Ishikawa (cell line): ENCODE measurements at regions not wholly inside any gene's neighbourhood (a gene's known extent, or its start where the extent isn't known, plus 50 kb on each side); places are given as distances from the start of the nearest gene placed in this dataset.

Experiments used
- CEBPB ChIP-seq: IDR thresholded peaks from 2 replicates; pipeline ENCODE4 v1.6.1; 2012
- CREB1 ChIP-seq: IDR thresholded peaks from 2 replicates; pipeline ENCODE4 v1.6.1; 2012; ENCODE audit warnings: low read depth
- EGR1 ChIP-seq: IDR thresholded peaks from 2 replicates; pipeline ENCODE4 v1.6.1; 2012
- EP300 ChIP-seq: IDR thresholded peaks from 2 replicates; pipeline ENCODE4 v1.6.1; 2012; ENCODE audit warnings: borderline replicate concordance
- FOXM1 ChIP-seq: IDR thresholded peaks from 2 replicates; pipeline ENCODE4 v1.6.1; 2012; ENCODE audit warnings: low read depth, borderline replicate concordance
- NFIC ChIP-seq: IDR thresholded peaks from 2 replicates; pipeline ENCODE4 v1.6.1; 2012
- RAD21 ChIP-seq: IDR thresholded peaks from 2 replicates; pipeline ENCODE4 v1.6.1; 2012; ENCODE audit warnings: low read depth
- TAF1 ChIP-seq: IDR thresholded peaks from 2 replicates; pipeline ENCODE4 v1.6.1; 2012; ENCODE audit warnings: low read depth, mild to moderate bottlenecking
- TCF12 ChIP-seq: IDR thresholded peaks from 2 replicates; pipeline ENCODE4 v1.6.1; 2012; ENCODE audit warnings: low read depth
- TEAD4 ChIP-seq: IDR thresholded peaks from 2 replicates; pipeline ENCODE4 v1.6.1; 2012
- YY1 ChIP-seq: IDR thresholded peaks from 2 replicates; pipeline ENCODE4 v1.6.1; 2012; ENCODE audit warnings: low read depth
- ZBTB7A ChIP-seq: IDR thresholded peaks from 2 replicates; pipeline ENCODE4 v1.6.1; 2012; ENCODE audit warnings: low read depth
- TF ChIP-seq, protein P1 (sequence below): IDR thresholded peaks from 2 replicates; pipeline ENCODE4 v1.6.1; 2012
- TF ChIP-seq, protein P2 (sequence below): IDR thresholded peaks from 2 replicates; pipeline ENCODE4 v1.6.1; 2012
- TF ChIP-seq, protein P3 (sequence below): IDR thresholded peaks from 2 replicates; pipeline ENCODE4 v1.6.1; 2012; ENCODE audit warnings: low read depth, mild to moderate bottlenecking

- no peak for TF ChIP-seq CEBPB
Measured at GRCh38 chr3:14340960-14341708, 61.3 kb upstream of the SLC6A6 start.

GRCh38 chr3:14343338-14344112 lies 58.9 kb upstream of the SLC6A6 start:
- no peak for TF ChIP-seq FOXM1
- no peak for TF ChIP-seq TAF1
- no peak for TF ChIP-seq RAD21
- no peak for TF ChIP-seq TEAD4
- no peak for TF ChIP-seq NFIC
- TF ChIP-seq, protein P1, sequence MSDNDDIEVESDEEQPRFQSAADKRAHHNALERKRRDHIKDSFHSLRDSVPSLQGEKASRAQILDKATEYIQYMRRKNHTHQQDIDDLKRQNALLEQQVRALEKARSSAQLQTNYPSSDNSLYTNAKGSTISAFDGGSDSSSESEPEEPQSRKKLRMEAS, result no peak

DNA sequence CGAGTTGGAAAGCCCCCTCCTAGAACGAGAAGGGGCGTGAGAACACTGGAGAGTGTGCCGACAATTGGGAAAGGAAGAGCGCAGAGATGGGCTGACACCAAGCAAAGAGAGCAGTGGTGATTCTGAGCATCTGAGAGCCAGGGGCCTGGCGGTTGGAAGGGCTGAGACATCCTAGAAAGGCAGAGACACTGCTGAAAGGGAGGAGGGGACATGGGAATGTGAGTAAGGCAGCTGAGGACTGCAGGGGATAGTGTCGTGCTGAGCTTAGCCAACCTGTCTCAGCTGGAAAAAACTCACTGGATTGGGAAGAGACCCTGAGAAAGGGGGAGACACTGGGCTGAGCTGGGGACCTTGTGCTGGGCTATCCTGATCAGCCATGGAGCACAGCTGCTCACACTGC lies 58.1 kb upstream of the SLC6A6 start:
- TF ChIP-seq TAF1 (no peak), TEAD4 (no peak), CREB1 (no peak), EGR1 (no peak), YY1 (no peak), CEBPB (no peak), FOXM1 (no peak), RAD21 (no peak)
- TF ChIP-seq, protein P2, sequence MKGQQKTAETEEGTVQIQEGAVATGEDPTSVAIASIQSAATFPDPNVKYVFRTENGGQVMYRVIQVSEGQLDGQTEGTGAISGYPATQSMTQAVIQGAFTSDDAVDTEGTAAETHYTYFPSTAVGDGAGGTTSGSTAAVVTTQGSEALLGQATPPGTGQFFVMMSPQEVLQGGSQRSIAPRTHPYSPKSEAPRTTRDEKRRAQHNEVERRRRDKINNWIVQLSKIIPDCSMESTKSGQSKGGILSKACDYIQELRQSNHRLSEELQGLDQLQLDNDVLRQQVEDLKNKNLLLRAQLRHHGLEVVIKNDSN, result no peak
- TF ChIP-seq, protein P1, result no peak

DNA sequence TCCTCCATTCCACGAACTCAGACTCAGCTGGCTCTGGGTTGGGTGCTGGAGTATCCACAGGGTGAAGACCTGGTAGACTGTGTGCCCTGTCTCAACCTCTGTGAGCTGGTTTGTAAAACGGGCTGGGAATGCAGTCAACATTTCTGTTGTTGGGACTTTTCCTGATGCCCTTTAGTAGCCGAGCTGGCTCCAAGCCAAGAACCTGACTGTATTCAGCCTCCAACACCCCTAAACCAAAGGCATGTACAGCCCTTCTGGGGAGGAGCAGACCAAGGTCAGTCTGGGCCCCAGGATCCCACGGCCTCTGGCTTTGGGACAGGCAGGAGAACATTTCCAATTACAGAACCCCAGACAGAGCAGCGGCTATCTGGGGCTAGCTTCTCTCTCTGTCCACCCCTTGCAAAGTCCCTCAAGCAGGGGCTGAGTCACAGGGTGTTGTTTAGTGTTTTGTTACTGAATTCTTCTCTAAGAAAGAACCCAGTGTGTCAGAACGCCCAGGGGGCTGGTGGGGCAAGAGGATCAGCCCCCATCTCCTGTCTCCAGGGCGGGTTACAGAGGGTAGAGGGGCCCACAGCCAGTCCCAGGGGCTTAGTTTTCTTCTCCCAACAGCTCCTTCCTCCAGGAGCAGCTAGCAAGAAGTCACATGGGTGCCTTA lies 56.8 kb upstream of the SLC6A6 start:
- TF ChIP-seq NFIC (peak; percentile 20; the same call in 1 of the 2 replicates), EGR1 (no peak)

- no peak for TF ChIP-seq CEBPB
- TF ChIP-seq, protein P3, sequence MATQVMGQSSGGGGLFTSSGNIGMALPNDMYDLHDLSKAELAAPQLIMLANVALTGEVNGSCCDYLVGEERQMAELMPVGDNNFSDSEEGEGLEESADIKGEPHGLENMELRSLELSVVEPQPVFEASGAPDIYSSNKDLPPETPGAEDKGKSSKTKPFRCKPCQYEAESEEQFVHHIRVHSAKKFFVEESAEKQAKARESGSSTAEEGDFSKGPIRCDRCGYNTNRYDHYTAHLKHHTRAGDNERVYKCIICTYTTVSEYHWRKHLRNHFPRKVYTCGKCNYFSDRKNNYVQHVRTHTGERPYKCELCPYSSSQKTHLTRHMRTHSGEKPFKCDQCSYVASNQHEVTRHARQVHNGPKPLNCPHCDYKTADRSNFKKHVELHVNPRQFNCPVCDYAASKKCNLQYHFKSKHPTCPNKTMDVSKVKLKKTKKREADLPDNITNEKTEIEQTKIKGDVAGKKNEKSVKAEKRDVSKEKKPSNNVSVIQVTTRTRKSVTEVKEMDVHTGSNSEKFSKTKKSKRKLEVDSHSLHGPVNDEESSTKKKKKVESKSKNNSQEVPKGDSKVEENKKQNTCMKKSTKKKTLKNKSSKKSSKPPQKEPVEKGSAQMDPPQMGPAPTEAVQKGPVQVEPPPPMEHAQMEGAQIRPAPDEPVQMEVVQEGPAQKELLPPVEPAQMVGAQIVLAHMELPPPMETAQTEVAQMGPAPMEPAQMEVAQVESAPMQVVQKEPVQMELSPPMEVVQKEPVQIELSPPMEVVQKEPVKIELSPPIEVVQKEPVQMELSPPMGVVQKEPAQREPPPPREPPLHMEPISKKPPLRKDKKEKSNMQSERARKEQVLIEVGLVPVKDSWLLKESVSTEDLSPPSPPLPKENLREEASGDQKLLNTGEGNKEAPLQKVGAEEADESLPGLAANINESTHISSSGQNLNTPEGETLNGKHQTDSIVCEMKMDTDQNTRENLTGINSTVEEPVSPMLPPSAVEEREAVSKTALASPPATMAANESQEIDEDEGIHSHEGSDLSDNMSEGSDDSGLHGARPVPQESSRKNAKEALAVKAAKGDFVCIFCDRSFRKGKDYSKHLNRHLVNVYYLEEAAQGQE, result no peak
- no peak for TF ChIP-seq NFIC
- no peak for TF ChIP-seq YY1
- TF ChIP-seq TEAD4, result no peak
- no peak for TF ChIP-seq TAF1
- TF ChIP-seq ZBTB7A, result no peak
- TF ChIP-seq, protein P2, result no peak
- TF ChIP-seq EP300, result no peak
- TF ChIP-seq EGR1, result no peak
- no peak for TF ChIP-seq FOXM1
- no peak for TF ChIP-seq TCF12
- TF ChIP-seq CREB1, result no peak
- TF ChIP-seq, protein P1, result no peak
- TF ChIP-seq RAD21, result no peak
Measured at GRCh38 chr3:14346191-14346590, 56.2 kb upstream of the SLC6A6 start.

GRCh38 chr3:14346642-14347041 lies 55.8 kb upstream of the SLC6A6 start:
- TF ChIP-seq, protein P2, result no peak
- TF ChIP-seq TCF12 (no peak), NFIC (no peak), YY1 (no peak), TEAD4 (no peak), EP300 (no peak), CREB1 (no peak), CEBPB (no peak), RAD21 (no peak), TAF1 (no peak), ZBTB7A (no peak), FOXM1 (no peak), EGR1 (no peak)
- TF ChIP-seq, protein P3, result no peak
- TF ChIP-seq, protein P1, result no peak
